Femur (tissue), 1 donor: ENCODE measurements at regions not wholly inside any gene's neighbourhood (a gene's known extent, or its start where the extent isn't known, plus 50 kb on each side); places are given as distances from the start of the nearest gene placed in this dataset.
"Not testable (repeated sequence)": the region's sequence is repeated elsewhere in the genome, so short reads cannot be mapped to it uniquely, and the experiment has no call there.

ENCODE experiments used
- DNase-seq: peaks from one replicate; pipeline ENCODE4 v3.0.0-alpha.2; 2017

DNA sequence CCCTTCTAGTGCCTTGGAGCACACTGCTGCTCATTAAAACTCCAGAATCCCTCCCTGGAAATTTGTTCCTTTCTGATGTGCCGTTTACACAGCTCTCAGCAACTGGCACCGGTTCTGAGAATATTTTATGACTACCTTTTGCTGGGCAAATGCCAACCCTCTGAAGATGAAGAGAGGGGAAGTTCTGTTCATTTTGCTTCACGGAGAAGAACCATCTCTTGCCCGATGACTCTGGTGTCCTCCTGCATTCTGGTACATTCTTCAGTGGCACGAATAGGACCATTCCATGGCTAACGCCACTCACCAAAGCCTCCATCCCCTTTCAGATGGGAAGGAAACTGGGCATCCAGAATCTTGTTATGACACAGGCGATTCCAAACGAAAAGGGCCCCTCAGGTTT, 96.2 kb upstream of the SIM2 start:
- no peak for DNase-seq

DNA sequence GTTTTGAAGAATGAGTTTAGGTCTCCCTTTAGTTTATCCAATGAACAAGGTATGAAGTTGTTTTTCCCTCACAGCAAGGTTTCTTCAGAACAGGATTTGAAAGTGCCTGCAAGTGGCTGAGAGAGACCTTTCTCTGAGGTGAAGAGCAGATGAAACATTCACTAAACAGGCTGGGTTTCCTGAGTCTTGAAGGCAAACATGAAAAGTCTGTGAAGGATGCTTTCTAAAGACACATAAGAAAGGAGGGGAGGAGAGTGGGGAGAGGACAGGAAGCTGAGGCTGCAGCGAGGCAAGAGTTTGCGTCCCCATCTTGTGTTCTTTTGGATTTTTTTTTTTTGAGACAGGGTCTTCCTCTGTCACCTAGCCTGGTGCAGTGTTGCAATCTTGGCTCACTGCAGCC, 95.7 kb upstream of the SIM2 start:
- DNase-seq = no peak

DNA sequence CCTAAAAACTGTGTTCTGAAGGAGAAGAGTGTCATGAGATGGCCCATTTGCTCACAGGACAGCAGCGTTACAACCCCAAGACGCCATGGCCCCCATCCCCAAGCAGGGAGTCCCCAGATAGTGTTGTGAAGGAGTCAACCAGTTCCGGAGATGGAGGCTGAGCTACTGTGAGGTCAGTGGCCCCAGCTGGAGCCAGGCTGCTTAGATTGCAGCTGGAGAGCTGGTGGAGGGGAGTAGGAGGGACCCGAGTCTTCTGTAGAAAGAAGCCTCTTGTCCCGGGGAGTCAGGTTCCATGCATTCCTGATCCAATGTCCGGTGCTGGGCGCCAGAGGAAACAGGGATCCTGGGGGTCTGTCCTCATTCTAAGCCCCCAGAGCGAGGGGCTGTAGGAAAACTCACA, 93.5 kb upstream of the SIM2 start:
- DNase-seq = no peak

DNA sequence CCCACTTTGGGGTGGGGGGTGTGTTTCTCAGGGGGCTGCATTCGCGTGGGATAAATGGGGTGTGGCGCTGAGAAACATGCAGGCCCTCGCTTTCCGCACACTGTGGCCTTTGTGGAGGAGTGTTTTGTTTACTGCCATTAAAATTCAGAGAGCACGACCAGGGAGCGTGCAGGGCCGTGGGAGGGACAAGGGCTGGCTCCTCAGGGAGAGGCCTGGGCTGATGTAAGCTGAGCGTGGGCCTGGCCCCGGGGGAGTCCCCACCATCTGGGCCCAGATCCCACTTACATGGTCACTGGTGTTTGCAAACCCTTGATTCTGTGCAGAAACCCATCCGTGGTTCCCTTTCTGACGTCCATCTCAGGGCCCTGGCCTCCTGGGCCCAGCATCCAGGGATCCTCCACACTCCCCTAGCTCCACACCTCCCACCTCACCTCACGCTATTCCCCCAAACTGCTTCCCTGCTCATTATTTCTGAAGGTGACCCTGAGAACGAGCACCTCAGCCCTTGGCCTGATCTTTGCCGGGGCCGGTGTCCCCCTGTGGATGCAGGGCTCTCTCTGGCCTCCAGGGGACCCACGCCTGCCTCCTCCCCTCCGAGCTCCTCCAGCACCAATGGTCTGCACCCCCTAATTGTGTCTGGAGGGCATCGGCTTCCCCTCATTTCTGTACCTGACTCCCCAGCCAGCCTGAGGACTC, 92.5 kb upstream of the SIM2 start:
- no peak for DNase-seq

DNA sequence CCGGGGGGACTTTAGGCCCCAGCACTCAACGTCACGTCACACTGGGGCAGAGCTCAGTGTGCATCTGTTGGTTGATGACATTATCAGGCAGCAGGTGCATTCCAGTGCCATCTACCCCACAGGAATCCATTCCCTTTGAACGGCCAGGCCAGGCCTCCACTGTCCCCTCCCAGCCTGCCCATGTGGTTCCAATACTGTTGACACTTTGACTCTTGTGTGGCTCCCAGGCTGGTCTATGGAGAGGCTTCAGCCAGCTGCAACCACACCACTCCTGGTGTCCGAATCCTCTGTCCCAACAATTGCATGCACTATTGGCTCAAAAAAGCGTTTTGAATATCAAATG, 92.0 kb upstream of the SIM2 start:
- no peak for DNase-seq

DNA sequence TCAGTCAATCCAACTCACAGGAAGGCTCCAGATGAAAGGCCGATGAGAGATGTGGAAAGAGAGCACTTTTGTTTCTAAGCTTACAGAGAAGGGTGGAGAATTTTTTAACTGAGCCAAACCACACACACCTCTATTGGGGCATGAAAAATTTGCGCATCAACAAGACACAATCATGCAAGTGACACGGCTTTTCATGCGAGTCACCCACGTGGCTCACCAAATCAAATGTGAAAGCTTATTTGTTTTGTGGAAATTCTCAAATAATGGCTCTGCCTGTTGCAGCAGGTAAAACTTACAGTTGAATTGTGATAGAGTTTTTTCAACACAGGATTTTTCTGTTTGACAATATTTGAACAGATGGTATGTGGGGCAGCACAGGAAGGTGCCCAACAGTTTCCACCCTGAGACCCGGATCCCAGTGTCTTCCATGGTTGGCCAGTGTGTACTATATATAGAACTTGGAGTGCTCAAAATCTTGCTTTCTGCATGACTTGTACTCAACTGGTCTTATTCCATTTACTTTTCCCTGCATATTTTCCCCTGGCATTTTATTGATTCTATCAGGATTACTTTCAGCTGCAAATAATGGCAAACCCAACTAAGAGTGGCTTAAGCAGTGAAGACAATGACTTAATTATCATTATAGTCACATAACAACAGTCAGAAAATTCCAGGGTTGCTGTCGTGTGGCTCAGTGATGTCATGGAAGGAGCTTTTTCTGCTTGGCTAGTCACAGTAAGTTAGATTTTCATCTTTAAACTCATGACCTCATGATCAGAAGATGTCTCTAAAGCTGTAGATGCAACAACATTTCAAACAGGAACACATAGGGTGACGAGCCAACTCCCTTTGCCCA, 90.6 kb upstream of the SIM2 start:
- no peak for DNase-seq

DNA sequence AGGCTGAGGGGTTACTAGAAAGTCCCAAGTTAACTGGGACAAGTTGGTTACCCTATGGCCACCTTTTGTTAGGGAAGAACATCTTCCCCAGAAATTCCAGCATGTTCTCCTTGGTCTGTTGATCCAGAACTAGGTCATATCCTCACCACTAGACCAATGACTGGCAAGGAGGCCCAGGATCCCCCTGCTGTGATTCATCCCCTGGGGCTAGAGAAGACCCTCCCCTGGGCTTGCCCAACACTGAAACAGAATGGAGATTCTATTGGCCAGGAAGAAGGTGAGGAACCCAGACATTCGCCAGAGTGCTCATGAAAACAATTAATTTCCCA, 90.1 kb upstream of the SIM2 start:
- DNase-seq = no peak

DNA sequence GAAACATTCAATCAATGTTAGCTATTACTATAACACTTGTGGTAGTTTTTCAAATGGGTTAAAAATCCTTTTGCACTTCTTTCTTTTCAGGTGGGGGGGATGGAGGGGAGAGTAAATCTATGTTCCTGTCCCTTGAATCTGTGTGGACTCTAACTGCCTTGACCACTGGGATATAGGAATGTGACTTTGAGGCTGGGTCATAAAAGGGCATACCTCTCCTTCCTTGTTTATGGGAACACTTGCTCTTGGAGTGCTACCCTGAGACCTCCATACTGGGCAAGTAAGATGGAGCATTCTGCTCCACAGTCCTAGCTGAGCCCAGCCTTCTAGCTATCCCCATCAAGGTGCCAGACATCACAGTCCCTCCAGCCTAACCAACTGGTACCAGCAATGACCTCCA, 89.3 kb upstream of the SIM2 start:
- no peak for DNase-seq

DNA sequence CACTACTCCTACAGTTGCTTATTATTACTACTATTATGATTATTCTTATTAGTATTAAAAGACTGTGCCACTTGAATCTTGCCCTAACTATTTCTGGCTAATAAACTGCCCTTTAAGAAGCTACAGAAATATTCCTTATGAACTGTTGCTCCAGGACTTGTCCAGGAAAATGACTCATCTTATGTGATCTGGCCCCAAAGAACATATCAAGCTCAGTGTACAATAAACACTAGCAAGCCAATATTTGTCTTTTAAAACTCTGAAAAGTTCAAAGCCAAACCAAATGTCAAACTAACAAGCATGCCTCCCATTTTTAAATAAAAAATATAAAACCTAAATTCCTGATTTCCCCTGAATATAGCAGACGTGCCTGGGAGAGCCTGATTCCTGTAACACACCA, 88.7 kb upstream of the SIM2 start:
- no peak for DNase-seq

DNA sequence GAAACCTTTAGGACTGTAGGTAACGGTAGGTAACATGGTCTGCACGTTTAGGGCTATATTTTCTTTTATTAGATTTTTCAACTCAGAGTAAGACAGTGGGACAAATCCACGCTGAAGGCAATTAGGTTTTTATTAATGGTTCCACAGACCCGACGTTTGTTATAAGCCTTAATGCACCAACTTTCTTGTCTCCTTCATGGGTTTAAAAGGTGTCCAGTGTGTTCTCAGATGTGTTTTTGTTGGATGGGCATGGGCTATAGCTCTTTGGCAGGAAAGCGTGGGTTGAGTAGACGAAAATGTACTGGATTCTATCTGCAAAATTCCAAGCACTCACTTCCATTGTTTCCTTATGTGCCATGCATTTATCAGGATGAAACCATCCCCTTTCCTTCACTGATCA, 88.0 kb upstream of the SIM2 start:
- no peak for DNase-seq

DNA sequence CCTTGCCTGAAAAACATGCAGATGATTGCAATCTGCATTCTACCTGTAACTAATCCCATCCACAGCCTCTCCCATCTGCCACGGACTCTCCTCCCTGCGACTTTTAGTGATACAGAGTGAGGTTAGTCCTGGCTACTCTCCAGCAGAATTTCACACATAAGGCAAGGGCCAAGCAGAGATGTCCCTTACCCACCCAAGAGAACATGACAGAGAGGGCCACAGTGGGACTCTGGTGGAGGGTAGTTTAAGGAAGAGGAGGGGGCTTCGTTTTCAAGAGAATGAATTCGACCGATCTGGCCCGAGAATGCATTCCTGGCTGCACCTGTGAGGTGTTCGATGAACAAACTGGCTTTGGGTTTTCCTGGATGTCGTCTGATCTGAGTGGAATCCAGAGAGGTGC, 87.5 kb upstream of the SIM2 start:
- no peak for DNase-seq

DNA sequence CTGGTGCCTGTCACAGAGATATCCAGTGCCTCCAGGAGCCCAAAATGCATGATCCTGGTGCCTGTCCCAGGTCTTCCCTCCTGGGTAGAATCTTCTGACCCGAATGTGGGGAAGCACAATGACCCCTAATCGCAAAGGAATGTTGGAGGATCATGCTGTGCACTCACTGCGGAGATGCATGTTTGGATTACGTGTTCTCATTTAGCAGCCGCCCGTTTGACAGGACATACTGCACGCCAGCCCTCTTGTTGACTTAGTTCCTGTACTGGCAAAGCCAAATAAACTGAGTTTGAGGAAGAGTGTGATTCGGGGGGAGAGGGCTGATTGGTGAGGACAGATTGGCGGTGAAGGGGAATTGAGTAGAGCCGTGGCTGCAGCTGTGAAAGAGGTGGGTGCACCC, 85.9 kb upstream of the SIM2 start:
- DNase-seq = no peak

DNA sequence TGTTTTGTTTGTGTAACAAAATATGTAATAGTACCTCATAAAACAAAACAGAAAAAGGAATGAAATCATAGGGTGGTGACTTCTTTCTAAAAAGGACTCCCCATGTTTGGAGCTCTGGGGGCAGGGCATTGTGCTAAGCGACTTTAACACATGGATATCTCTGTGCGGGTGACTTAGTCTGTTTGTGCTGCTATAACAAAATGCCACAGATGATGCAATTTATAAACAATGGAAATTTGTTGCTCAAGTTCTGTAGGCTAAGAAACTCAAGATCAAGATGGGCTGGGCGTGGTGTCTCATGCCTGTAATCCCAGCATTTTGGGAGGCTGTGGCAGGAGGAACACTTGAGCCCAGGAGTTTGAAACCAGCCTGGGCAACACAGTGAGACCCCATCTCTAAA, 85.4 kb upstream of the SIM2 start:
- DNase-seq = no peak

DNA sequence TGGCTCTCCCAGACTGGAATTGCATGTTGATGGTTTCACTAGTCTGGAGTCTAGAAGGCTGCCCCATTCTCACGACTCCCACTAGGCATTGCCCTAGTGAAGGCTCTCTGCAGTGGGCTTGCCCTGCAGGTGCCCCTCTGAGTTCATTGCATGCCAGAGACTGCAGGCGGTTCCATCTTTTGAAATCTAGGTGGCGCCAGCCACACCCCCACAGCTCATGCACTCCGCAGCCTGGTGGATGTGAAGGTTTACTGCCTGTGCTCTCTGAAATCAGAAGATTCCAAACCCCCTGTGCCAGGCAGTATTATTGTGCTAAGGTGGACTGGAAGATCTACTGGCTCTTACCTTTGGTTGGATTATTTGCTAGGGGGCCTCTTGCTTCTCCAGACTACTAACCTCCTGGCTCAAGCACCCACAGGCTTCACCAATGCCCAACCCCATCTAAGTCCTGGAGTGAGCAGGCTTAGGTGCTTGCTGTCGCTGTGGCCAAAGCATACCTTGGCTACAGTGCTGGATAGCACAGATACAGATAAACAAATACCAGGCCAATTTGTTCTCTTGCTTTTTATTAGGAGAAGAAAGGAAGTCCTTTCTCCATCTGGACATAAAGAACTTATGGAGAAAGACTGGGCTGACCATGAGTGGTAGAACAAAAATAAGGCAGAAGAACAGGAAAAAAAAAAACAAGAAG, 83.5 kb upstream of the SIM2 start:
- DNase-seq = no peak

DNA sequence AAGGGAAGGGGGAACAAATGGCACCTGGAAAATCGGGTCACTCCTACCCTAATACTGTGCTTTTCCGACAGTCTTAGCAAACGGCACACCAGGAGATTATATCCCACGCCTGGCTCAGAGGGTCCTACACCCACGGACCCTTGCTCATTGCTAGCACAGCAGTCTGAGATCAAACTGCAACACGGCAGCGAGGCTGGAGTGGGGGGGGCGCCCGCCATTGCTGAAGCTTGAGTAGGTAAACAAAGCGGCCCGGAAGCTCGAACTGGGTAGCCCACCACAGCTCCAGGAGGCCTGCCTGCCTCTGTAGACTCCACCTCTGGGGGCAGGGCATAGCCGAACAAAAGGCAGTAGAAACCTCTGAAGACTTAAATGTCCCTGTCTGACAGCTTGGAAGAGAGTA, 82.1 kb upstream of the SIM2 start:
- DNase-seq = not testable (repeated sequence)

DNA sequence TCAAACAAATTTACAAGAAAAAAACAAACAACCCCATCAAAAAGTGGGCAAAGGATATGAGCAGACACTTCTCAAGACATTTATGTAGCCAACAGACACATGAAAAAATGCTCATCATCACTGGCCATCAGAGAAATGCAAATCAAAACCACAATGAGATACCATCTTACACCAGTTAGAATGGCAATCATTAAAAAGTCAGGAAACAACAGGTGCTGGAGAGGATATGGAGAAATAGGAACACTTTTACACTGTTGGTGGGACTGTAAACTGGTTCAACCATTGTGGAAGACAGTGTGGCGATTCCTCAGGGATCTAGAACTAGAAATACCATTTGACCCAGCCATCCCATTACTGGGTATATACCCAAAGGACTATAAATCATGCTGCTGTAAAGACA, 77.1 kb upstream of the SIM2 start:
- DNase-seq = not testable (repeated sequence)

DNA sequence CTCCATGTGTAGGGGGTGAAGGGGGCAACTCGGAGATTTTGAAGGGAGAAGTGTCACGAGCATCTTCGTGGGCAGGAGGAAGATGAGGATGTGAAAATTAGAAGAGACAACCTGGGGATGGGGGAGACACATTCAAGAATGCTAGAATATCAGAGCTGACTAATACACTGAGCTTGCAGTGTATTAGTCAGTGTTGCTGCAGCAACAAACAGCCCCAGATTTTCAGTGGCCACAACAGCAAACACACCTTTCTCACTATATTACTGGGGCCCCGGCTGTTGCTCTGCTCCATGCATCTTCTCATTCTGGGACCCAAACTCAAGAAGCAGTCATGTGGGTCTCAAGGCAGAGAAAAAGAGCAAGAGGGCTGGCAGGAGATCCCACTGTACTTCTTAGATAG, 74.8 kb upstream of the SIM2 start:
- DNase-seq = no peak

DNA sequence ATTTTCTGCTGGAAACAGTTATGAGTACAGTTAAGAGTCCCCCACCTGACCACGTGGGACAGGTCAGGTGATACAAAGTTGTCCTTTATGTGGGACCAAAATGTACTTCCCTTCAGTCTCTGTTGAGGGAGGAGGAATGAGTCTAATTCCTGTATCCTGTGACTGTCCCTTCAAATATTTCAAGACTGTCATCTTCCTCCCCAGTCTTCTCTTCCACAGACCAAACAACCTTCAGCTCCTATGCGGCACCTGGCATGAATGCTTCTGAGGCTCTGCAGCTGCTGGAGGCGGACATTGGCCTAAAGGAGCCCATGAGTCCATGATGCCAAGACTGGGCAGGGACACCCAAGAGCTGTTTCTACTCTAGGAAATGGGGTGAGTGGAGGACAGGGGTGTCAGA, 72.1 kb upstream of the SIM2 start:
- no peak for DNase-seq

DNA sequence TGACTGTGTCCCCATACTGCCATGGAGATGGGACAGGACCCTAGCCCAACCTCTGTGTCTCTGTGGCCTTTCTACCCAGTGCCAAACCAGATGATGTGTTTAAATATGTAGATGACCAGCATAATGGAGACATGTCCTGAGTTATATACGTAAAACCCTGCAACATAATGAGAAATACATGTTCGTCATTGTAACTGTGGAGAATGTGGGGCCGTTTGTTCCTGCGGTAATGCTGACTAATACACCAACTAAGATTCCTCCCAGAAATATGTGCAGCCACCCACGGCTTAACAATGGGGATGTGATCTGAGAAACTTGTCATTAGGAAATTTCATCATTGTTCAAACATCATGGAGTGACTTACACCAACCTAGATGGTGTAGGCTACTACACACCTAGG, 71.7 kb upstream of the SIM2 start:
- DNase-seq = no peak

DNA sequence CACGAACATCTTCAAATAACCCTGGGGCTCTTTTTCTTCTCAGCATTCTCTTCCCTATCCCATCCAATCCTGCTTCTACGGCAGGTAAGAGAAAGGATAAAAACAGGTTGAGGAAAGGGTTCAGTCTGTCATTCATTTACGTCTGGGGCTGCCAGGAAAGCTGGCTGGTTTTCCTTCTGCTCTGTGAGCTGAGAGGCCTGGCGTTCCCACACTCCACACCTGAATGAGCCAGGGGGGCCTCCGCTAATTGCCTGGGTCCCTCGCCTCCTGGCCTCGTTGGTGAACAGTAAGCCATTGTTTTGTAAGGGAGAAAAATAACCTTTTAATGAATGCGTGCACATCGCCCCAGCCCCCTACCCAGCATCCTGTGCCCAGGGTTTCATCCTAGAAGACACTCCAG, 70.8 kb upstream of the SIM2 start:
- DNase-seq = no peak

DNA sequence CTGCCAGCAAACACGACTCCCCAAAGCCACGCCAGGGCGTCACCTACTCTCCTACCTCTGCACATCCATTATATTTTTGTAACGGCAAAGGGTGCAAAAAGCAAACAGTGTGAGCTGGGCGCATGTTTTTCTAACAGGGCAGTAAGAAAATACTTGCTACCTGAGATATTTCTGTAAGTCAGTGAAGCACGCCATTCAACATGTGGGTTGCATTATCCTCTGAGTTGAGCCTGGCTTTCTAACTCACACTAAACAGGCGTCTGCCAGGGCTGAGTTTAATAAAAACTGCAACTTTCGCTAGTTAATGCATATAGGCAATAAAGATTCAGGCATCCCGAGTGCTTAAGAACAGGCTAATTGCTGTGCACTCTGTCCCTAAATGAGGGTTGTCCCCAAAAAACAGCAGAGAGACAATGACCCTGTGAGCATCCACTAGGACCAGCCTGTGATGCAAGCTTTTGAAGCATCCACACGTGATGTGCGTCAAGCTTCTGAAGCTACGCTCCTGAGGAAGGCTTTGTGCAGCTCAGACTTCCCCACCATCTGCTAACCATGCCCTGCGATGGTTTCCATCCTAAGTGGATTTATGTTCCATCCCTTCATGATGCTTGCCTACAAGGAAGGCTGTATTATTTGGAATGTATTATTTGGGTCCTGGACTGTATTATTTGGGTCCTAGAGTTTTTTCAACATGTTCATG, 70.0 kb upstream of the SIM2 start:
- no peak for DNase-seq

DNA sequence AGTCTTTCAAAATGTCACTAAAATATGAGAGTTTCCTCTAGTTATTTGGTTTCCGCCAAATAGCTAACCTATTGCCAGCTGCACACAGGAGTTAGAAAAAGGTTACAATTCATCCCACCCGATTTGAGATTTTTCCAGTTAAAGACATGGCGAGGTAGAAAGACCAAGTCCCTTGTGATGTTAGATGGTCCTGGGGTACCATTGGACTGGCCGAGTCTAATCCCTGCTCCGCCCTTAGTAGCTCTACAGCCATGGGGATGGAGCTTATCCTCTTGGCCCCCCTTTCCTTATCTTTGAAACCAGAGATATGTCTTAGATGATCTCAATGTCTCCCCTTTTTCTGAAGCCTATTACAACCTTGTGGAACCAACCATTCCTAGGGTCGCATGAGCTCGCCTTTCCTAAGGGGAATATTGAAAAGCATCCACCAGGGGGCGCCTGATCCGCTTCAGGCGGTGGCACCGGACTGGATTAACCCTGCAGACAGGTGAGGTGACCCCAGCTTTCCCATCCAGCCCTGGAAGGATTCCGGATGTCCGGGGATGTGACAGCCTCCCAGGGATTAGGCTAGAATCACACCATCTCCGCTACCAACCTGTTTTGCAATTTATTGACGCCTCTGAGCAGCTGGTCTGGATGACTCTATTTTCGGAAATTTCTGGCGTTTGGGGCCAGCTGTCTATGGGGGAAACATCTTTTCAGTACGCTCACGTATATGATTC, 68.3 kb upstream of the SIM2 start:
- peak; percentile 52 for DNase-seq

DNA sequence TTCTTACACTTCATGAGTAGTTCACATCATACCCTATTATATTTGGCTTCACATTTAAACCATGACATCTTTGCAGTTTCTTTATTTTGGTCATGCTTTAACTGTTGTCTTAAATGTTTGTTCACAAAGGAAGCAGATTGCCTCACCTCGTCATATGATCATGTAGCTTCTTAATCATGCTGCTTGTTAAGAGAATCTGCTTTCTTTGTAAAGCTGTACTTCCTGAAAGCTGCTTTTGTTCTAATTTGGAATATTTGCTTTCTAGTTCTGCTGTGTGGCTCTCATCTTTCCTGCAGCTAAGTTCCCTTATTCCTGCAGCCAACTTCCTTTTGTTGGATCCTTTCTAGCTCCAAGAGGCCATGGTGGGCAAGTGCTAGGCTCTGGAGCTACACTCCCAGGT, 62.9 kb upstream of the SIM2 start:
- no peak for DNase-seq
